ENCODE measurements at regions not wholly inside any gene's neighbourhood (a gene's known extent, or its start where the extent isn't known, plus 50 kb on each side); places are given as distances from the start of the nearest gene placed in this dataset.

DNA sequence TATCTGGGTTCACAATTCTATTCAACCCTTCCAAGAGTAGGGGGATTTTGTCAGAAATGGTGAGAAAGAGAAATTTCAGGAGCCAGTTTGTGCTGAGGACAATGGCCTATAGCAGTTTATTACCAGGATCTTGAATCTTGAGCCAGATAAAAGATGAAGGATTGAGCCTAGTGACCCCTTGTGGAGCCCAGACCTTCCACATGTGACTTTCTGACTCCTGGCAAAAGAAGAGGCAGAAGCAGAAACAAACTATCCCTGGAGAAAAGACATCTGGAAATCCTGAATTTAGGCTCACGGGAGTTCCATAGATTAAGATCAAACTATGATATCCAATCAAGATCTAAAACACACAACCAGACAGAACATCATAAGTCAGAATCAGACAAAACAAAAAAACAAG lies 60.9 kb upstream of the CHRM2 start:
- no peak for DNase-seq (ENCODE audit: low read depth)

DNA sequence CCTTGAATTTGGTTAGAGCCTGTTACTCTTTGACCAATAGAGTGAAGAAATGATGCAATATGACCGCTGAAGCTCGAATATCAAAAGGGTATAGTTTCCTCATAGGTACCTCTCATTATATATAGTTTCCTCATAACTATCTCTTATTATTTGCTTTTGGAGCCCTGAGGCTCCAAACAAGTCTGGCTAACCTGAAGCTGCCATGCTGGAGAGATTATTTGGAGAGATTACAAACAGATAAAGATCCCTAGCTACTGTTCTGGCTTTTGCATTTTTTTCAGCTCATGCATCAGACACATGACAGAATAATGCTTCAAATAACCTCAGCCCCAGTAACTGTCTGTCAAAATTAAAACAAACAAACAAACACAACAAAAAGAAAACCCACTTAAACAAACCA lies 65.4 kb upstream of the CHRM2 start:
- no peak for DNase-seq (ENCODE audit: low read depth)

DNA sequence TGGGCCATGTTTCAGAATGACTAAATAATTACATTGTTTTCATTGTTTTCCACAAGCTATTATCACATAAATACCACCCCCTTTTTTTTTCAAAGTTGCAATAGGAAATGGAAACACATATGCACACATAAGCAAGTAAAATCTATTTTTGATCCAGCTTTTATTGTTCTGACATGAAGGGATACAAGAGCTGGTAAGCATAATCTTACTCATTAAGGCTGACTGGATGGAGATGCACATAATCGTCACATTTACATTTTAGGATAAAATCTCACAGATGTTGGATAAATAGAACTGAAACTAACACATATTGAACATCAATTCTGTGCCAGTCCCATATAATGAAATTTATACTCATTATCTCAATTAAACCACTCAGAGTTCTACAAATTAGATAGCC lies 84.5 kb upstream of the CHRM2 start:
- no peak for DNase-seq (ENCODE audit: low read depth)

DNA sequence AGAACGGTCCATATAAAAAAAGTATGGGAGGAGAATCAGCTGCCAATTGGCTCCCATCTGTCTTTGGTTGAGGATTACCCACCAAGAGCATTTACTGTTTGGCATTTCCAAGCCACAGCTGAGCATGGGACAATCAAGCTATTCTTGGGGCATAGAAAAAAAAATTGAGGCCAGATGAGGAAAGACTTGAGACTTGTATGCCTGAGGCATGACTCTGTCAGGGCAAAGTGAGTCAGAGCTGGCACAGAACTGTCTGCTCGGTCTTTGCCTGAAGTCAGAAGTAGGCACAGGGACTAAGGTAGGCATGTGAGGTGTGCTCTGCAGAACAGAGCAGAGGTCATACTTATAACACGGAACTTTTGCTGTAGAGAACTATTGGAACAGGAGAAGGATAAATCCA lies 126.5 kb upstream of the CHRM2 start:
- DNase-seq (ENCODE audit: low read depth) = peak; percentile 6

DNA sequence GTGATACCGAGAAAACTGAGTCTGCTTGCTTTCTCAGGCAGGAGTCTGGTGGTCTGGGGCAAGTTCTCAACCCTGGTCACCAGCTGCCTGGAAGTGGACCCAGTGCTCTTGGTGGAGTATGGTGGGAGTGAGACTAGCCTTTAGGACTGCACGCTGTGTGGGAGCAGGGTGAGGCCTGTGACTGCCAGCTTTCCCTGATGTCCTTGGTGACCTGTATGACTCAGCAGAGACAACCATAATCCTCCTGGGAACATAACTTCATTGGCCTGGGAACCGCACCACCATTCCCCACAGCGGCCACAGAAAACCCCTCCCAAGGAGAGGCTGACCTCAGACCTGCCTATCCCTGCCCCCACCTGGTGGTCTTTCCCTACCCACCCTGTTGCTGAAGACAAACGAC lies 139.5 kb upstream of the CHRM2 start:
- DNase-seq (ENCODE audit: low read depth) = no peak

DNA sequence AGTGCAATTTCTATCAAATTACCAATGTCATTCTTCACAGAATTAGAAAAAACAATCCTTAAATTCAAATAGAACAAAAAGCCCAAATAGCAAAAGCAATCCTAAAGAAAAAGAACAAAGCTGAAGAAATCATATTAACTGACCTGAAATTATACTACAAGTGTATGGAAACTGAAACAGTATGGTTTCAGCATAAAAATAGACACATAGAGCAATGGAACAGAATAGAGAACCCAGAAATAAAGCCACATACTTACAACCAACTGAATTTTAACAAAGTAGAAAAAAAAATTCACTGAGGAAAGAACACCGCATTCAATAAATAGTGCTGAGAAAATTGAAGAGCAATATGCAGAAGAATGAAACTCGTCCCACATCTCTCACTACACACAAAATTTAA lies 142.0 kb upstream of the CHRM2 start:
- no peak for DNase-seq (ENCODE audit: low read depth)

DNA sequence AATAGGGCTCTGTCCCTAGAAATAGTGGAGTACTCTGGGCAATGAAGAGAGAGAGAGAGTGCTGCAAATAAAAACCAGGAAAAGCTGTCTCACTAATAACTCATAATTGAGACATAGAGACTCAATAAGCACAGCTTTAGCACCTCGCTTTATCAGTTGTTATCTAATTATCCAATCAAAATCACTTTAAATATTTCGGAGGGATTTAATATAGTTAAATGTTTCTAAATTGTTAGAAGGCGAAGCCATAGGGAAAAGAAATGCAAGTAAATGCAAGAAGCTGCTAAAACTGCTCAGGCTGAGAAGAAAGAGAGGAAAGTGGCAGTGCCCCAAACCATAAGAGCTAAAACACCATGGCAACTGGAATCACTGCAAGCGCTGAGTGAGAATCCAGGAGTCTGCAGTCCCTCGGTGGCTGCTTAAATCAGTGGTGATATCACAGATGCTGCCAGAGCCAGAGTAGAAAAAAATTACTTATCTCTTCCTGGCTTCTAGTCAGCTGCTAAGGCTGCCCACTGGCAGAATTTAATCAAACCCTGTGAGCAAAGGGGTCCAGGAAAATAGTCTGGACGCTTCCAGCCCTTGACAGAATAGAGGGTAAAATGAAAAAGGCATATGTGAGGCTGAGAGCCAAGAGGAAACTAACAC lies 150.4 kb upstream of the CHRM2 start:
- no peak for DNase-seq (ENCODE audit: low read depth)

DNA sequence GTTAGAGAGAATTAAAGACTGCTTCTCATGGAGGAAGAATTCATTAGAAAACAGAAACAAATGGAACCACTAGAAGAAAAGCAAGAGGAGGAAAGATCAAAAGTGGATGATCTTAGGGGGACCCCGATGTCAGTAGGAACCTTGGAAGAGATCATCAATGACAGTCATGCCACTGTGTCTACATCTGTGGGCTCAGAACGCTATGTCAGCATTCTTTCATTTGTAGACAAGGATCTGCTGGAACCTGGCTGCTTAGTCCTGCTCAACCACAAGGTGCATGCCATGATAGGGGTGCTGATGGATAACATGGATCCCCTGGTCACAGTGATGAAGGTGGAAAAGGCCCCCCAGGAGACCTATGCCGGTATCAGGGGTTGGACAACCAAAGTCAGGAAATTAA lies 154.4 kb upstream of the CHRM2 start:
- no peak for DNase-seq (ENCODE audit: low read depth)

DNA sequence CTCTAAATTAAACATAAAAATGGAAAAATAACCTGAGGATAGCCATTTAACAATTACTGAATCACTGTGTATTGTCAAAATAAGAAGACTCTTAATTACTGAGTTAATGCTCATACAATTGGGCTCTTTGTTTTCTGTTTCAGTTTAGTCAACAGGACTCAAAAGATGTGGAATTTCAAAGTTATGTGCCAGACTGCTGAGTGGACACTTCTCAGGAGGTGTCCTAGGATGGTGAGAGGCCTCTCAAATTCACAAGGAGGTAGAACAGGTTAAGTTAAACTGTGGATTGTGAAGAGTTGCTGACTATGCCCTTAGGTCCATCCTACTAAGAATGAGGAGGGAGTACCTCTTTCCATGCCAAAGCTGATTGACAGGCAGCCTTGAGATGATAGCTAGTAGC lies 157.7 kb upstream of the CHRM2 start:
- DNase-seq (ENCODE audit: low read depth) = no peak

DNA sequence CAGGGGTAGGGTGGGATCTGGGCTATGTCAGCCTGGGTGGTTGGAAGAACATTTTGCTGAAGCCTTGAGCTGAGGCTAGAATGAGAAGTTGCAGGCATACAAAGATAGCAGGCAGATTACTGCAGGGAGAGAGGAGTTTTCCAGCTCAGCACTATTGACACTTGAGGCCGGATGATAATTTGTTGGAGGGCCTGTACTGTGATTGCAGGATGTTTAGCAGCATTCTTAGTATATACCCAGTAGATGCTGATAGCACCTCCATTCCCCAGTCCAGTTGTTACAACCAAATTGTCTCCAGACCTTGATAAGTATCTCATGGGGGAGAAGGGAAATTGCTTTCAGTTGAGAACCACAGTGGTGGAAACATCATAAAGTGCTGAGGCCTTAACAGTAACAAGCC lies 158.6 kb upstream of the CHRM2 start:
- DNase-seq (ENCODE audit: low read depth) = no peak

DNA sequence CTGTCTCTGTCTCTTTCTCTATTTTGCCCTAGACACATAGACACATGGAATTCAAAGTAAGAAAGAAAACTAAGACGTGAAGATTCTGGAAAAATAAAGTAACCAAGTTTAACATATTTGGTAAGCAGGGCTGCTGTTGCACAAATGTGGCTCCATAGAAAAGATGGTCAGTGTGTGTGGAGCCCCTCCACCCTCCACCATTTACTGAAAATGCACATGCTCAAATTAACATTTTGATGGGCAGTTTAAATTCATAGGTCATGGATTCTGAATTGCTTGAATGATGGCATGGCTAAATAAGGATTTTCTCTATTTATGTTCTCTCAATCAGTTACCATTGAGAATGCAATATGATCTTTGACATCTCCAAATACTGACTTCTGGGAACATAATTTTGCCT lies 165.5 kb upstream of the CHRM2 start:
- no peak for DNase-seq (ENCODE audit: low read depth)

DNA sequence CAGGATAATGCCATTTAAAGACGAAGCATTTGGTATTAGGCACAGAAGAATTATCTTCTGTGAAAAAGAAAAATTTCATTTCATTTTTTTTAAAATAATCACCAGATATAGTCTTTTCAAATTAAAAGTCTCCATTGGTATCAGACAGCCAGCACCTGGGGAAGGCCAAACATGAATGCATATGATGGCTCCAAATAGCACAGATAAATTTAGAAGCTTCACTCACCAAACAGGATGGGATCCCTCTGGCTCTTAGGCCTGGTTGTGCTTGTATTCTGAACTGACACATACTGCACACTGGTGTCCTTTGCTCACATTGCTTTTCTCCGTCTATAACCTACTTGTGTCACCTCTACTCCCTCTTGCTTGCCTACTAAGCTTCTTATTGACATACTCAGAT lies 169.5 kb upstream of the CHRM2 start:
- no peak for DNase-seq (ENCODE audit: low read depth)

DNA sequence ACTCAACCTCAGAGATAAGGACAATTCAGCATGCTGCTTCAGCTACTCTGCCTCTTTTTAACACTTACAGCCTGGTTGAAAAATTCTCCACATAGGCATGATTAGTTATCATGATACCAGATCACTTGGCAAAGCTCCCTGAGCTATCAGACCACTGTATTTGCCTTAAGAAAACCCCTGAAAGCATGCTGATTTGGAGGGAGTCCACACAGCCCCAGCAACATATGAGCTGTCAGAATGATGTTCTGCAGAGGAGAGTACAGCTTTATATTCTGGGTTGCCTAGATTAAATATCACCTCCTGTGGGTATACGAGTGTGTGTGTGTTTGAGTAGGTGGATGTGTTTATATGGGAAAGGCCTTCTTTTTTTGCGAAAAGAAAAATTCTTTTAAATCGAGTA lies 170.2 kb upstream of the CHRM2 start:
- DNase-seq (ENCODE audit: low read depth) = no peak

DNA sequence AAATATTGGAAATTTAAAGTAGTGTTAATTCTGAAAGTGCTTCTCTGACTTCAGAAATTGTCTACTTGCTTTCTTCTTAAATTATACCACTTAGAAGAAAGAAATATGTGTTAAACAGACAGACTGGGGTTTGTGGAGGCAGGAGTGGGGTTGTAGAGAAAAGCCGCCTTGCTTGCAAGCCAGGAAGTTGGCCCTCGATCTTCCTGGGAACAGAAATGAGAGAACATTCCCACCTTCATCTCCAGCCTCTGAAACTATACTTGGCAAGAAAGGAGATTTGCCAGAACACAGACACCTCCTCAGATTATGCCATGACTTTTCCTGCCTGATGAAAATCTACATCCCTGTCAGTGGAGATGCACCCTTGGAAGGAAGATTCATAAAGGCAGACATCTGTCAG lies 171.2 kb upstream of the CHRM2 start:
- DNase-seq (ENCODE audit: low read depth) = no peak

DNA sequence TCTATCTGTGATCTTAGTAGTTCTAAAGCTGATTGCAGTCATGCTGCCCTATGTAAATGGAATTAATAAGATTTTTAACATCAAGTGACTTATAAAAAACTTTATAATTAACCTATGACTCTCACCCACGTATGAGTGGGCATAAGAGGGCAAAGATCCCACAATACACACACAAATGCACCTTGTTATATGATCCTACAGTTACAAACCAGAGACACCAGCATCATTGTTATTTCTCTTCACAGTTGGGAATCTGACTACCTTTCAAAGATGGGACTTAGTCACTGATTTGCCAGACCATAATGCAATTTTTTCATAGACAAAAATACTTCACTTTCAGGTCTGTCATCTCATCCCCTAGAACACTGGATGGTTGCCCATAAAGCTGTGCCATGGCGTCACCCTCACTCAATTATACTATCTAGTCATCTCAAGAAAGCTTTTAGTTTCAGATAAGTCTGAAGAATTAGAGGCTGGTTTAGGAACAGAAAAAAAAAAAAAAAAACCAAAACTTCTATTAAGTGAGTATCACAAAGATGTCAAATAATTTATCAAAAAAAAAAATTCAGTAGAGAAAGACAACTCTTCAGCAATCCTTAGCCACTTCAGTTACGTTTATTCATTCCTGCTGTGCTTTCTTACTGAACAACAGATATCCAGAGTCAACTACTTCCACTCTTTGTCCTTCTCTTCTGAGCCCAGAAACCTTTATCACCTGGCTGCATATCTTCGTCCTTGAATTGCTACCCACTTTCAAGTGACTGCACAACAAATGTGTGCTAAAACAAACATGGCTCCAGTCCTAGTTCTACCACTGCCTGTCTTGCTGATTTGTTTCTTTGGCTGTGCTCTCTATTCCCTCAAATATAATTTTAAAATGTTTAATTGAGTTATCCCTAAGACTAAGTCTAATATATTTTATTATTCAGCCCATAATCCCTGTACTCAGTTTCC lies 175.0 kb upstream of the CHRM2 start:
- DNase-seq (ENCODE audit: low read depth) = no peak

DNA sequence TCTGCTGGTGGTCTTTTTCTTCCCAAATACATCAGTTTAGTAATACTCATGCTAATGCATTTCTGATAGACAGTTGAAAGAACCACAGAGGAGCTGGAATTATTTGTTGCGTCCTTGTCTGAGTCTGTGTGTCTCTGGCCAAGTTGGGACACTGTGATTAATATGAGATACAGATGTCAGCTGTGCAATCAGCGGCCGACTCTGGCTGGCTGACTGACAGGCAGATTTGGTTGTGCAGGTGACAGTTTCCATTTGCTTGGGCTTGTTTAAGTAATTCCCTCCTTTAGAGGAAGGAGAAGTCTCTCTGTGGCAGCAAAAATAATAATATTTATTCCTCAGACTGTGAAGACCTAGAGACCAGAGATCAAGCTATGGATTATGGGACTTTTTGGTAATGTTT lies 176.2 kb upstream of the CHRM2 start:
- no peak for DNase-seq (ENCODE audit: low read depth)

DNA sequence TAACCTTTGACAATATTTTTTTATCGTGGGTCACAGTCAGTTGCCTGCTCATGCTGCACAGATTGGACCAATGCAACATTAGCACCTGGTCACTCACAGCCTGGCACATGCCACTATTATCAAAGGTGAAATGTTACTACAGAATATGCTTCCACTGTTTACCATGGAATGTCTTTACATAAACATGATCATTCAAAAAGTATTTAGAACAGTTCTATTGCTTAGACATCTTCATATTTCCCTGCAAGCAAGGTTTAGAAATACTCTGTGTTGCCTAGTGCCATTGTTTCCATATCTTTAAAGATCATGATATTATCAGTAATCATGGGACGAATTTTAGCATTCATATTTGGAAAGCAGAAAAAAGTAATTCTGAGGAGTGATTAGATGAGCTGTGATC lies 179.9 kb upstream of the CHRM2 start:
- no peak for DNase-seq (ENCODE audit: low read depth)

DNA sequence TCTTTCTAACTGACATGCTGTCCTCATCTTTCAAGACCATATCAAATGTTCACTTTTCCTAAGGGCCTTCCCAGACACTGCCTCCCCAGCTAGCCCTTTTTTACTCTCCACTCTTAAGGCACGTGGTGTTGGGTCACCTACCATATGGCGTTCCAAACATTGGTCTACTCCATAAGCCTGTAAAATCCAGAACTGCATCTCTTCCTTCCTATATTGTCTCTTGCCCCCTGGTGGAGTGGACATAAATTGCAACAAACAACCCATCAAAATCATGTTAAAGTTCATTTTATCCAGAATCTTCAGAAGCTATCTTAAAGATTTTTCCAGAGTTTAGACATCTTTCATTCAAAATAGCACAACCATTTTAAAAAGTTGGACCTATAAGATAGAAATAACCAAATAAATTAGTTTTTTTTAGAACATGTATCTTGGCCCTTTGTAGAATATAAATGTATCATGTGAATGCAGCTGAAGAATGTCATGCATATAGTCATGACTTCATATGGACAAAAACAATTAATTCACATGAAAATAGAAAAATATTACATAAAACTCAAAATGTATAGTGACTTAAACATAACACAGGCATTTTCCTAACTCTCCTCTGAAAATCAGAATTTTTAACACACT lies 180.6 kb upstream of the CHRM2 start:
- DNase-seq (ENCODE audit: low read depth) = no peak

DNA sequence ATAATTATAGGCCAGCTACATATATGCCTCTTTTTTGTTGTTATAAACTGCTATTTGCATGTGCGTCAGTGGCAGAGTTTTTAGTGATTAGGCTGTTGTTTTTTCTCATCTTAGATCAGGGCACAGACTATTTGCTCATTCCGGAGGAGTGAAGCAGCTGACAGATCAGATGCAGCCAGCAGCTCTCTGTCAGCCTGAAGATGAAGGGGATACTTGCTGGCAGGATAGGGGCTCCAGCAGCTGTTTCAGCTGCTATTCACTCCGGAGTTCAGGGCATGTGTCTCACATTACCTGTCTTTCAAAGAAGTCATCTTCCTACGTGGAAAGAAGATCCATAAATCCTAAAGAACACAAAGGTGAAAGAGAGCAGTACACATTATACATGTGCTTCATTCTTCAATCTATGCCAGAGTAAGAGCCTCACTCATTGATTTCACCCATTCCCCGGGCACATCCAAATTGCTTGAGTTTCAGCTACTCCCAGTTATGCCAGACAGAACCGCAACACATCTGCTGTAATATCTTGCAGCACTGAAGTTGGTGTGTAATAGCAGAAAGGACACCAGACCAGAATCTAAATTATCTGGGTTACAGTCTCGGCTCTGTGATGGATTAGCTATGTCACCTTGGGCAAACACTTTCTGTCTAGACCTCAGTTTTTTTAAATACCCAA lies 182.8 kb upstream of the CHRM2 start:
- no peak for DNase-seq (ENCODE audit: low read depth)

DNA sequence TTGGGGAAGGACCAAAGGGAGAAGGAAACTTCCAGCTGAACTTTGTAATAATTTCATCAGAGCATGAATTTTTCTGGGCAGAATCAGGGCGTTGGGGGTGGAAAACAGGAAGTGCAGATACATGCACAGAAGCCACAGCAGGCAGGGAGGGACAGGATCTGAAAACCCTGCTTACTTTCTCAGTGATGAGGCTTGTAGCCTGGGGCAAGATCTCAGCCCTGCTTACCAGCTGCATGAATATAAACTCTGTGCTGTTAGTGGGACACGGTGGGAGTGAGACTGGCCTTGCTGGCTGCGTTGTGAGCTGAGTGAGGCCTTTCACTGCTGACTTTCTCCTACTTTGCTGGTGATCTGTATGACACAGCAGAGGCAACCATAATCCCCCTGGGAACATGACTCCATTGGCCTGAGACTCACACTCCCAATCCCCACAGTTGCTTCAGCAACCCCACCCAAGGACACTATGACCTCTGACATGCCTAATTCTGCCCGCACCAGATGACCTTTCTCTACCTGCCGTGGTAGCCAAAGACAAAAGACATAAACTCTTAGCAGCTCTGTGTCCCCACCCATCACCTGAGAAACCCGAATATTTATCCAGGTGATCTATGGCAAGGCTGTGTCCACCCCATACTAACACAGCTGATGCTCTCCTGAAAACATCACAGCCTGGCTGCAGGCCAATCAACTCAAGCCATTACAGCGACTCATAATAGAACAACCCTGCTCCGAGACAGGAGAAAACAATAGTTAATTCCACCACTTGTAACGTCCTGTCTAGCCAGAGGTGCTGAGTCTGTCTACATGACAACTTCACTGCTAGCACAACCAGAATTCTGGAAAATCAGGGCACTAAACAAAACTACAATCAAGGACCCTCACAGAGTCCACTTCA lies 190.7 kb upstream of the CHRM2 start:
- no peak for DNase-seq (ENCODE audit: low read depth)

DNA sequence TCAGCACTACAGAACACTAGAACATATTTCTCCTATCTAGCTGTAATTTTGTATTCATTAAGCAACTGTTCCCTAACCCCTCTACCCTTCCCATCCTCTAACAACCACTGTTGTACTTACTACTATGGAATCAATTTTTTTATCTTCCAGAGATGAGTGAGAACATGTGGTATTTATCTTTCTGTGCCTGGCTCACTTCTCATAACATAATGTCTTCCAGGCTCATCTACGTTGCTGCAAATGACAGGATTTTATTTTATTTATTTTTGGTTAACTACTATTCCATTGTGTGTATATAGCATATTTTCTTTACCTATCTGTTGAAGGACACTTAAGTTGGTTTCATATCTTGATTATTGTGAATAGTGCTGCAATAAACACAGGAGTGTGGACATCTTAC lies 200.9 kb upstream of the CHRM2 start:
- no peak for DNase-seq (ENCODE audit: low read depth)

All from GM04503 (cell line).